SK-N-SH treated with all-trans-retinoic acid at 6 μM for 48 hours (cell line): ENCODE measurements at regions not wholly inside any gene's neighbourhood (a gene's known extent, or its start where the extent isn't known, plus 50 kb on each side); places are given as distances from the start of the nearest gene placed in this dataset.

Experiments
- ATAC-seq: fragments of 200-7000 bp; cut with Tn5 transposase; 3 replicates; pipeline ENCODE4 v1.9.1; 2020; ENCODE audit warnings: mild to moderate bottlenecking, moderate library complexity
- ARNTL ChIP-seq: fragments of 450-650 bp; formaldehyde crosslinking; IDR thresholded peaks from 2 replicates; pipeline ENCODE4 v1.5.0; 2020; ENCODE audit warnings: low read depth, mild to moderate bottlenecking, moderate library complexity, borderline replicate concordance
- BACH2 ChIP-seq: fragments of 250-450 bp; sonication (Bioruptor Pico); IDR thresholded peaks from 2 replicates; pipeline ENCODE4 v1.9.0; 2021; ENCODE audit warnings: mild to moderate bottlenecking, borderline replicate concordance
- CSDC2 ChIP-seq: fragments of 250-450 bp; sonication (Bioruptor Pico); IDR thresholded peaks from 2 replicates; pipeline ENCODE4 v1.5.0; 2020; ENCODE audit warnings: mild to moderate bottlenecking, moderate library complexity
- CSRNP3 ChIP-seq: fragments of 250-450 bp; sonication (Bioruptor Pico); IDR thresholded peaks from 2 replicates; pipeline ENCODE4 v1.5.1; 2021; ENCODE audit warnings: mild to moderate bottlenecking, moderate library complexity
- ESRRG ChIP-seq: fragments of 250-450 bp; sonication (Bioruptor Pico); IDR thresholded peaks from 2 replicates; pipeline ENCODE4 v1.6.1; 2021; ENCODE audit warnings: mild to moderate bottlenecking
- GLIS3 ChIP-seq: fragments of 250-450 bp; sonication (Bioruptor Pico); IDR thresholded peaks from 2 replicates; pipeline ENCODE4 v1.5.0; 2020; ENCODE audit warnings: mild to moderate bottlenecking, moderate library complexity
- ISL1 ChIP-seq: fragments of 250-450 bp; sonication (Bioruptor Pico); IDR thresholded peaks from 2 replicates; pipeline ENCODE4 v2.1.2; 2022; ENCODE audit warnings: mild to moderate bottlenecking, moderate library complexity
- OSR1 ChIP-seq: fragments of 250-450 bp; sonication (Bioruptor Pico); IDR thresholded peaks from 2 replicates; pipeline ENCODE4 v1.8.0; 2022; ENCODE audit warnings: moderate library complexity, mild to moderate bottlenecking, inconsistent platforms
- PATZ1 ChIP-seq: fragments of 250-450 bp; sonication (Bioruptor Pico); IDR thresholded peaks from 2 replicates; pipeline ENCODE4 v1.8.0; 2020; ENCODE audit warnings: mild to moderate bottlenecking, moderate library complexity, borderline replicate concordance
- POU6F1 ChIP-seq: fragments of 250-450 bp; sonication (Bioruptor Pico); IDR thresholded peaks from 2 replicates; pipeline ENCODE4 v1.8.0; 2021; ENCODE audit warnings: low read depth, mild to moderate bottlenecking, moderate library complexity, borderline replicate concordance
- PPARA ChIP-seq: fragments of 250-450 bp; sonication (Bioruptor Pico); IDR thresholded peaks from 2 replicates; pipeline ENCODE4 v1.5.0; 2020; ENCODE audit warnings: mild to moderate bottlenecking, borderline replicate concordance
- RARB ChIP-seq: fragments of 250-450 bp; sonication (Bioruptor Pico); IDR thresholded peaks from 2 replicates; pipeline ENCODE4 v1.8.0; 2021; ENCODE audit warnings: mild to moderate bottlenecking, moderate library complexity
- TCF4 ChIP-seq: fragments of 250-450 bp; sonication (Bioruptor Pico); IDR thresholded peaks from 2 replicates; pipeline ENCODE4 v1.8.0; 2021; ENCODE audit warnings: mild to moderate bottlenecking, moderate library complexity, borderline replicate concordance
- TOX ChIP-seq: fragments of 250-450 bp; sonication (Bioruptor Pico); IDR thresholded peaks from 2 replicates; pipeline ENCODE4 v1.8.0; 2021; ENCODE audit warnings: mild to moderate bottlenecking, moderate library complexity, borderline replicate concordance
- TSHZ2 ChIP-seq: fragments of 250-450 bp; sonication (Bioruptor Pico); IDR thresholded peaks from 2 replicates; pipeline ENCODE4 v1.5.0; 2020; ENCODE audit warnings: mild to moderate bottlenecking, moderate library complexity
- ZC3H10 ChIP-seq: fragments of 250-450 bp; sonication (Bioruptor Pico); IDR thresholded peaks from 2 replicates; pipeline ENCODE4 v1.5.1; 2021; ENCODE audit warnings: mild to moderate bottlenecking, moderate library complexity
- ZFP3 ChIP-seq: fragments of 250-450 bp; sonication (Bioruptor Pico); IDR thresholded peaks from 2 replicates; pipeline ENCODE4 v1.5.0; 2020; ENCODE audit warnings: mild to moderate bottlenecking, moderate library complexity
- ZFP30 ChIP-seq: fragments of 450-650 bp; formaldehyde crosslinking; IDR thresholded peaks from 2 replicates; pipeline ENCODE4 v1.5.0; 2022; ENCODE audit warnings: mild to moderate bottlenecking, moderate library complexity
- ZNF565 ChIP-seq: fragments of 450-650 bp; formaldehyde crosslinking; conservative IDR thresholded peaks from 2 replicates; pipeline ENCODE4 v1.5.0; 2020; ENCODE audit warnings: low read depth, mild to moderate bottlenecking, moderate library complexity
- ZNF70 ChIP-seq: fragments of 450-650 bp; formaldehyde crosslinking; IDR thresholded peaks from 2 replicates; pipeline ENCODE4 v1.5.0; 2020; ENCODE audit warnings: mild to moderate bottlenecking, moderate library complexity
- ZNF8 ChIP-seq: fragments of 450-650 bp; formaldehyde crosslinking; IDR thresholded peaks from 2 replicates; pipeline ENCODE4 v1.5.0; 2020; ENCODE audit warnings: mild to moderate bottlenecking, moderate library complexity

- no peak for TF ChIP-seq GLIS3 (CRISPR knock-in tag)
- TF ChIP-seq ARNTL = no peak
- no peak for TF ChIP-seq TSHZ2
- TF ChIP-seq RARB (CRISPR knock-in tag) = no peak
- no peak for TF ChIP-seq ESRRG
- no peak for TF ChIP-seq ZNF565 (CRISPR knock-in tag)
- TF ChIP-seq, all 23 proteins: peak for 0
Observed at GRCh38 chr16:52713740-52714139, 166.8 kb upstream of the TOX3 start (continued).

- TF ChIP-seq ISL1 (CRISPR knock-in tag) (no peak), ESRRG (no peak), ZNF70 (CRISPR knock-in tag) (no peak), OSR1 (no peak), CSDC2 (no peak)
- no peak for ATAC-seq
Observed at GRCh38 chr16:52709306-52709705, 162.4 kb upstream of the TOX3 start.

- no peak for TF ChIP-seq TOX (CRISPR knock-in tag)
- TF ChIP-seq TSHZ2 = no peak
- no peak for TF ChIP-seq ZC3H10 (CRISPR knock-in tag)
- TF ChIP-seq POU6F1 (CRISPR knock-in tag) = no peak
- no peak for TF ChIP-seq PPARA
- TF ChIP-seq PATZ1 = no peak
- no peak for TF ChIP-seq GLIS3 (CRISPR knock-in tag)
- no peak for TF ChIP-seq ZNF70 (CRISPR knock-in tag)
- no peak for TF ChIP-seq ESRRG
- TF ChIP-seq ZFP3 (CRISPR knock-in tag) = no peak
- no peak for TF ChIP-seq CSRNP3 (CRISPR knock-in tag)
- no peak for ATAC-seq
Observed at GRCh38 chr16:52708476-52708875, 161.5 kb upstream of the TOX3 start.

GRCh38 chr16:52707676-52708337, 160.9 kb upstream of the TOX3 start:
- ATAC-seq = no peak
- no peak for TF ChIP-seq ZNF565 (CRISPR knock-in tag)
- TF ChIP-seq ISL1 (CRISPR knock-in tag) = no peak
- no peak for TF ChIP-seq PPARA
- no peak for TF ChIP-seq ZFP3 (CRISPR knock-in tag)
- TF ChIP-seq TSHZ2 = no peak
- no peak for TF ChIP-seq ZFP30 (CRISPR knock-in tag)
- no peak for TF ChIP-seq ZNF8
- no peak for TF ChIP-seq ZC3H10 (CRISPR knock-in tag)
- no peak for TF ChIP-seq POU6F1 (CRISPR knock-in tag)
- TF ChIP-seq TCF4 = no peak
- no peak for TF ChIP-seq BACH2 (CRISPR knock-in tag)
